K562 (cell line): ENCODE measurements at regions not wholly inside any gene's neighbourhood (a gene's known extent, or its start where the extent isn't known, plus 50 kb on each side); places are given as distances from the start of the nearest gene placed in this dataset.

Experiments
- ATAC-seq: fragments of 200-7000 bp; cut with Tn5 transposase; 3 replicates; pipeline ENCODE4 v1.9.1; 2020; ENCODE audit warnings: moderate library complexity
- BruUV-seq: library from RNA; stranded (reverse); fragments of 400-500 nt; replicated peaks from 2 replicates; lab custom pipeline; 2021; lab: Mats Ljungman, UMichigan
- CTCF ChIA-PET: fragments of 300-600 bp; formaldehyde crosslinking; extraction: SDS; loops from one replicate; lab custom pipeline; 2021; ENCODE audit warnings: low intra/inter-chr PET ratio; lab: Yijun Ruan, JAX
- POLR2A ChIA-PET: fragments of 300-600, 350-650 bp; sonication (Branson Sonifier 250); formaldehyde crosslinking; extraction: SDS; loops from one replicate; lab custom pipeline; 2021; ENCODE audit warnings: antibody characterized with exemption, inconsistent platforms; lab: Yijun Ruan, JAX
- DNase-seq, 4 experiments: peaks; one replicate each; pipeline versions ENCODE4 v3.0.0 to v3.0.0-alpha.2; 2011 to 2018; ENCODE audit warnings: low spot score in 3 of 4, mixed read lengths in 3 of 4; ENCODE audit errors: extremely low read depth in 1 of 4
- FAIRE-seq: peaks from 2 replicates; lab custom pipeline; 2011; peaks lifted over from hg19 to GRCh38; lab: Jason Lieb, UNC
- H2AFZ ChIP-seq: 2 replicates; pipeline ENCODE4 v1.6.0; 2011; ENCODE audit warnings: low read depth, low read length, control low read depth, inconsistent platforms
- H3K27ac ChIP-seq: fragments of 200-600 bp; 3 replicates; pipeline ENCODE4 v1.8.0; 2011; ENCODE audit warnings: low read depth, mild to moderate bottlenecking, control low read depth, inconsistent platforms, low read length, moderate library complexity, mixed read lengths; ENCODE audit errors: extremely low read depth
- H3K27me3 ChIP-seq, 2 experiments: fragments of 300-600 bp in 1 of 2; 2 replicates in 1 of 2; 3 replicates in 1 of 2; pipeline versions ENCODE4 v1.6.0 to v1.8.0; 2011; ENCODE audit warnings: inconsistent platforms in 2 of 2, low read length in 2 of 2, mild to moderate bottlenecking in 1 of 2, mixed read lengths in 1 of 2, moderate library complexity in 1 of 2; ENCODE audit not compliant: control insufficient read depth in 2 of 2, insufficient read depth in 2 of 2
- H3K36me3 ChIP-seq: fragments of 300-600 bp; 3 replicates; pipeline ENCODE4 v1.8.0; 2011; ENCODE audit warnings: mild to moderate bottlenecking, low read length, inconsistent platforms; ENCODE audit not compliant: control insufficient read depth, insufficient read depth
- H3K4me1 ChIP-seq, 2 experiments: fragments of 200-600 bp in 1 of 2; replicated peaks in 1 of 2; 2 replicates in 1 of 2; 3 replicates in 1 of 2; pipeline versions ENCODE4 v1.5.1 to v1.8.0; 2011; ENCODE audit warnings: inconsistent platforms in 2 of 2, low read length in 2 of 2, mild to moderate bottlenecking in 1 of 2, mixed read lengths in 1 of 2, moderate library complexity in 1 of 2; ENCODE audit not compliant: control insufficient read depth in 2 of 2, insufficient read depth in 2 of 2
- H3K4me2 ChIP-seq: 2 replicates; pipeline ENCODE4 v1.6.1; 2011; ENCODE audit warnings: low read length, control low read depth, inconsistent platforms, mixed read lengths; ENCODE audit not compliant: insufficient read depth
- H3K4me3 ChIP-seq: fragments of 200-600 bp; sonication (generic), shearing (Covaris generic); 2 replicates; pipeline ENCODE4 v1.5.1; 2016; ENCODE audit warnings: control low read depth, inconsistent platforms
- H3K79me2 ChIP-seq: fragments of 200-600 bp; 3 replicates; pipeline ENCODE4 v1.8.0; 2011; ENCODE audit warnings: low read length, inconsistent platforms; ENCODE audit not compliant: control insufficient read depth, insufficient read depth
- H3K9ac ChIP-seq, 2 experiments: 2 replicates each; pipeline versions ENCODE4 v1.6.0 to v1.6.1; 2011; ENCODE audit warnings: low read depth in 2 of 2, low read length in 2 of 2, control low read depth in 1 of 2, inconsistent platforms in 1 of 2, mild to moderate bottlenecking in 1 of 2, mixed read lengths in 1 of 2; ENCODE audit not compliant: insufficient read depth in 1 of 2
- H3K9me1 ChIP-seq: one replicate; pipeline ENCODE4 v1.6.0; 2011; ENCODE audit warnings: inconsistent platforms, mild to moderate bottlenecking, low read length, moderate library complexity; ENCODE audit not compliant: control insufficient read depth, insufficient read depth
- H3K9me3 ChIP-seq: replicated peaks from 2 replicates; pipeline ENCODE4 v1.5.1; 2011; ENCODE audit warnings: low read depth, low read length, inconsistent platforms; ENCODE audit not compliant: control insufficient read depth, insufficient read depth
- H4K20me1 ChIP-seq: replicated peaks from 2 replicates; pipeline ENCODE4 v1.6.1; 2011; ENCODE audit warnings: low read length, inconsistent platforms, mixed read lengths; ENCODE audit not compliant: control insufficient read depth, insufficient read depth
- ATF1 ChIP-seq, 2 experiments: fragments of 450-650 bp in 1 of 2; IDR thresholded peaks; 2 replicates each; pipeline ENCODE4 v1.6.1; 2016; ENCODE audit warnings: missing compliant biosample characterization in 1 of 2, missing genetic modification characterization in 1 of 2
- ETV5 ChIP-seq: sonication (generic); formaldehyde crosslinking; IDR thresholded peaks from 2 replicates; pipeline ENCODE4 v1.4.0; 2020; ENCODE audit warnings: low read depth, mild to moderate bottlenecking, missing genetic modification reagents
- MXI1 ChIP-seq: IDR thresholded peaks from 2 replicates; pipeline ENCODE4 v1.6.1; 2011; ENCODE audit warnings: low read depth, mild to moderate bottlenecking, improper control_type of control experiment, low read length
- TEAD2 ChIP-seq: fragments of 450-650 bp; IDR thresholded peaks from 2 replicates; pipeline ENCODE4 v1.6.1; 2016; ENCODE audit warnings: missing genetic modification characterization, control low read depth, missing compliant biosample characterization
- ZNF263 ChIP-seq: sonication (generic); formaldehyde crosslinking; IDR thresholded peaks from 2 replicates; pipeline ENCODE4 v1.8.0; 2022; ENCODE audit warnings: mild to moderate bottlenecking, missing genetic modification reagents, borderline replicate concordance
- WGBS: fragments of 100-300 bp; shearing (Covaris generic); methylation state at CpG from one replicate; pipeline ENCODE4 v1.1.6; 2016; ENCODE audit warnings: low coverage, mixed read lengths; ENCODE audit not compliant: insufficient coverage; ENCODE audit errors: missing lambda C conversion rate; 5-methylcytosine and 5-hydroxymethylcytosine counted together
- in situ Hi-C: fragments of 300-500 bp; cut with MboI; formaldehyde crosslinking; loops from 4 replicates; pipeline ENCODE4 v1.15.0; 2018; ENCODE audit warnings: inconsistent platforms, mixed read lengths
- intact Hi-C: fragments of 100-400 bp; cut with micrococcal nuclease; formaldehyde crosslinking; loops from 2 replicates; pipeline ENCODE4 v1.14.2; 2022
- TF ChIP-seq, protein P1 (sequence below), 2 experiments: fragments of 150-350 bp in 1 of 2; IDR thresholded peaks; 2 replicates each; pipeline ENCODE4 v1.6.1; 2012 to 2016; ENCODE audit warnings: low read depth in 2 of 2, low read length in 2 of 2, mild to moderate bottlenecking in 1 of 2, moderate library complexity in 1 of 2
- TF ChIP-seq, protein P2 (sequence below), 3 experiments: fragments of 200-800 bp in 1 of 3; fragments of 250-450 bp in 1 of 3; fragments of 450-650 bp in 1 of 3; sonication (Bioruptor Pico) in 1 of 3; sonication (Bioruptor generic) in 1 of 3; formaldehyde crosslinking in 1 of 3; IDR thresholded peaks; 2 replicates each; pipeline versions ENCODE4 v1.6.1 to v1.8.0; 2016 to 2022; ENCODE audit warnings: mild to moderate bottlenecking in 2 of 3, missing genetic modification characterization in 2 of 3, missing compliant biosample characterization in 1 of 3, moderate library complexity in 1 of 3
- TF ChIP-seq, protein P3 (sequence below): fragments of 250-450 bp; sonication (Bioruptor Pico); IDR thresholded peaks from 2 replicates; pipeline ENCODE4 v1.5.0; 2021; ENCODE audit warnings: mild to moderate bottlenecking, moderate library complexity

DNA sequence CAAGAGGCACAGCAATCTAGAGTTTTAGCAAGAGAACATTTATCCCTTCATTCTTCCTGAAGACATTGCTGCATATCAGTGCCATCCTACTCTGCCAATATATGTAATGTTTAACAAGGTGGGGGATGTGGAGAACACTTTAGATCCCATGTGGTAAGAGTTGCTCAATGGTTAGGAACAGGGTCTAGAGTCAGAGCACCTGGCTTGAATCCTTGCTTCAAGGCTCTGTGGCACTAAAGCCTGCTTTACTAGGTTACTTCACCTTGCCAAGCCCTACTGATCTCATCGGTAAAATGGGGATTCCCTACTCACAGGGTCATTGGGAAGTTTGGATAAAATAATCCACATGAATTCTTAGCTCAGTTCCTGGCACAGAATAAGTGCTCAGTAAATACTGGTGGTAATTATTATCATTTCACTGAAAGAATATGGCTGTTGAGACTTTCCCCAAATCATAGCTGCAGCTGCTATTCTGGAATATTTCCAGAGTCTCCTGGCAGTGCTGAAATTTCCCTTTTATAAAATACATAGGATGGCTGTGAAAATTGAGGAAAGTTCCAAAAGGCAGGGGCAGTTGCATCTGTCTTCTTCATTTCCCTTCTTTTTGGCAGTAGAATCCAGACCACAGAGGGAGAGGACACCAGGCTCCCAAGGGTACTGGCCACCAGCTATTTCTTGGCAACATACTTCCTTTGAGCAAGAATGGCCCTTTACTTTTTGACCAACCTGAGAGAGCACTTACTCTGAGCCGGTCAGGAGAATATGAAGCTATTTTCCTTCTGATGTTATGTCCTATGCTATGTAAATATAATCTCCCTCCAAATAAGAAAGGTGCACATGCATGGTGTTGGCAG lies 142.8 kb downstream of the PALM2AKAP2 start:
- no peaks in the 10 kb centered on the region for H3K9me3 ChIP-seq
- no peaks in the 10 kb centered on the region for H3K36me3 ChIP-seq
- ATAC-seq (no peak), FAIRE-seq (no peak), DNase-seq (no peak)
- POLR2A ChIA-PET: interaction anchor here (0.7 kb wide), 1 partner anchor 1145 kb away, joined by 3 read pairs; no protein-coding TSS in a partner anchor
- H3K9ac ChIP-seq: no peak overlapping the region
- CTCF ChIA-PET: no interaction called here
- no peaks in the 10 kb centered on the region for H3K79me2 ChIP-seq
- no peak overlapping the region for H3K4me2 ChIP-seq
- no peaks in the 10 kb centered on the region; a peak in 1 of 5 replicates for H3K4me1 ChIP-seq
- TF ChIP-seq, protein P1, sequence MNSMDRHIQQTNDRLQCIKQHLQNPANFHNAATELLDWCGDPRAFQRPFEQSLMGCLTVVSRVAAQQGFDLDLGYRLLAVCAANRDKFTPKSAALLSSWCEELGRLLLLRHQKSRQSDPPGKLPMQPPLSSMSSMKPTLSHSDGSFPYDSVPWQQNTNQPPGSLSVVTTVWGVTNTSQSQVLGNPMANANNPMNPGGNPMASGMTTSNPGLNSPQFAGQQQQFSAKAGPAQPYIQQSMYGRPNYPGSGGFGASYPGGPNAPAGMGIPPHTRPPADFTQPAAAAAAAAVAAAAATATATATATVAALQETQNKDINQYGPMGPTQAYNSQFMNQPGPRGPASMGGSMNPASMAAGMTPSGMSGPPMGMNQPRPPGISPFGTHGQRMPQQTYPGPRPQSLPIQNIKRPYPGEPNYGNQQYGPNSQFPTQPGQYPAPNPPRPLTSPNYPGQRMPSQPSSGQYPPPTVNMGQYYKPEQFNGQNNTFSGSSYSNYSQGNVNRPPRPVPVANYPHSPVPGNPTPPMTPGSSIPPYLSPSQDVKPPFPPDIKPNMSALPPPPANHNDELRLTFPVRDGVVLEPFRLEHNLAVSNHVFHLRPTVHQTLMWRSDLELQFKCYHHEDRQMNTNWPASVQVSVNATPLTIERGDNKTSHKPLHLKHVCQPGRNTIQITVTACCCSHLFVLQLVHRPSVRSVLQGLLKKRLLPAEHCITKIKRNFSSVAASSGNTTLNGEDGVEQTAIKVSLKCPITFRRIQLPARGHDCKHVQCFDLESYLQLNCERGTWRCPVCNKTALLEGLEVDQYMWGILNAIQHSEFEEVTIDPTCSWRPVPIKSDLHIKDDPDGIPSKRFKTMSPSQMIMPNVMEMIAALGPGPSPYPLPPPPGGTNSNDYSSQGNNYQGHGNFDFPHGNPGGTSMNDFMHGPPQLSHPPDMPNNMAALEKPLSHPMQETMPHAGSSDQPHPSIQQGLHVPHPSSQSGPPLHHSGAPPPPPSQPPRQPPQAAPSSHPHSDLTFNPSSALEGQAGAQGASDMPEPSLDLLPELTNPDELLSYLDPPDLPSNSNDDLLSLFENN (IDR thresholded peaks at IDR 0.05; ENCODE audit: low read depth in 2 of 2, low read length in 2 of 2): no peak
- TF ChIP-seq ETV5 (CRISPR knock-in tag) (no peak), ATF1 (CRISPR knock-in tag; IDR thresholded peaks at IDR 0.05) (no peak), ATF1 (tag; IDR thresholded peaks at IDR 0.05) (no peak), TEAD2 (tag) (no peak), MXI1 (no peak), ZNF263 (CRISPR knock-in tag) (no peak)
- TF ChIP-seq, protein P2, sequence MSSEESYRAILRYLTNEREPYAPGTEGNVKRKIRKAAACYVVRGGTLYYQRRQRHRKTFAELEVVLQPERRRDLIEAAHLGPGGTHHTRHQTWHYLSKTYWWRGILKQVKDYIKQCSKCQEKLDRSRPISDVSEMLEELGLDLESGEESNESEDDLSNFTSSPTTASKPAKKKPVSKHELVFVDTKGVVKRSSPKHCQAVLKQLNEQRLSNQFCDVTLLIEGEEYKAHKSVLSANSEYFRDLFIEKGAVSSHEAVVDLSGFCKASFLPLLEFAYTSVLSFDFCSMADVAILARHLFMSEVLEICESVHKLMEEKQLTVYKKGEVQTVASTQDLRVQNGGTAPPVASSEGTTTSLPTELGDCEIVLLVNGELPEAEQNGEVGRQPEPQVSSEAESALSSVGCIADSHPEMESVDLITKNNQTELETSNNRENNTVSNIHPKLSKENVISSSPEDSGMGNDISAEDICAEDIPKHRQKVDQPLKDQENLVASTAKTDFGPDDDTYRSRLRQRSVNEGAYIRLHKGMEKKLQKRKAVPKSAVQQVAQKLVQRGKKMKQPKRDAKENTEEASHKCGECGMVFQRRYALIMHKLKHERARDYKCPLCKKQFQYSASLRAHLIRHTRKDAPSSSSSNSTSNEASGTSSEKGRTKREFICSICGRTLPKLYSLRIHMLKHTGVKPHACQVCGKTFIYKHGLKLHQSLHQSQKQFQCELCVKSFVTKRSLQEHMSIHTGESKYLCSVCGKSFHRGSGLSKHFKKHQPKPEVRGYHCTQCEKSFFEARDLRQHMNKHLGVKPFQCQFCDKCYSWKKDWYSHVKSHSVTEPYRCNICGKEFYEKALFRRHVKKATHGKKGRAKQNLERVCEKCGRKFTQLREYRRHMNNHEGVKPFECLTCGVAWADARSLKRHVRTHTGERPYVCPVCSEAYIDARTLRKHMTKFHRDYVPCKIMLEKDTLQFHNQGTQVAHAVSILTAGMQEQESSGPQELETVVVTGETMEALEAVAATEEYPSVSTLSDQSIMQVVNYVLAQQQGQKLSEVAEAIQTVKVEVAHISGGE (CRISPR knock-in tag; IDR thresholded peaks at IDR 0.05): no peak
- TF ChIP-seq, protein P3, sequence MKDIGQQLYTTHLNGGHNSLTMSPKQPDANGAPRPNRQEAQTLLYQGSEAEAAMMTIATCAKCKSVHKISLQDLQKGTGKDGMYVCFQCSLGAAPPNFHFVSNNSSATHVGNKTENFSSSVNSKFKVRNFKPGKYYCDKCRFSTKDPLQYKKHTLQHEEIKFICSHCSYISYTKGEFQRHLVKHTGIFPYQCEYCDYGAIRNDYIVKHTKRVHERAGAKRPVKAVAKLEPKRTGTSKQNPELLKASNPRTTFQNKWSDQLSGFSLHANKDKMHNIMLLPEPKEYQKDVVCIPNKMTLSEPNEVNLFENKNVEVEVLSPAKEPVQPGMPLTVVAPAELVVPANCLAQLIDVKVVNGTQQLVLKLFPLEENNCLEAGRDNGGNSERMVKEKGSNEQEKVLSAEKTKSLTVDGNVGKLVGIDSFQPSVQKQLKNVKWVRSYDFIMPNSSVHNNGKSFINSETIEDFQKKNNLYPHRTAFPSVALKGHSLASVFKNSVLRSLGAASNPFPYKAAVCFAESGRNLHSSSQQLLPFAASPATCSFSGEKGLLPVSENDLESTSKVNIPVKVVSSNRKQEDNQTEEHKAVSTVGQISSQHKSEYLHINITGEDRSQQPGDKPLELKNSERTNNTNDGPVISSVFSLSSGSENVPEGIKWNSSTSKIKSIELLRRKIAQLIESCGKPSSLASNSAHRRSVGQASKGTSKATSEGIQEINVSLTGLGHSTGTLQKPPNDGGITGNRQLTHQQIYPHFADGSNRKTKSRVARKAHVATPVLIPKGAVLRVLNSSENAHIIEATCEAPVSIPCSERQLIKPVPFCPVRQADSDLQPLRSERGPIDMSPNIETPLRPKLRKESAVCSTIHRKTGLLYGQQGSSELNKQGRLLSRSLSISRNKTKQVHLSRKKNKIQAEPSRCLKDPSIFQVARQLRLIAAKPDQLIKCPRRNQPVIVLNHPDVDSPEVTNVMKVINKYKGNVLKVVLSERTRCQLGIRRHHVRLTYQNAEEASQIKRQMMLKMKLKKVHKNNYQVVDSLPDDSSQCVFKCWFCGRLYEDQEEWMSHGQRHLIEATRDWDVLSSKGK: no peak
- H3K4me3 ChIP-seq: no peak overlapping the region
- no TSS peak for BruUV-seq
- H3K27ac ChIP-seq: no peak overlapping the region
- no peaks in the 10 kb centered on the region for H3K27me3 ChIP-seq
- in situ Hi-C loops: no loop called here
- H2AFZ ChIP-seq: no peak overlapping the region
- intact Hi-C loops: no loop called here
- H4K20me1 ChIP-seq: no peaks in the 10 kb centered on the region
- H3K9me1 ChIP-seq: no peaks in the 10 kb centered on the region
- WGBS: 0% methylated on average over 2 of the region's 2 CpGs
